Activated gamma-delta T cell treated with anti-CD3 and anti-CD28 coated beads, Interleukin-2, amount 50 U/mL, for 16 hours (primary cell): ENCODE measurements at regions not wholly inside any gene's neighbourhood (a gene's known extent, or its start where the extent isn't known, plus 50 kb on each side); places are given as distances from the start of the nearest gene placed in this dataset.

Source experiments
- DNase-seq: peaks from one replicate; pipeline ENCODE4 v3.0.0-alpha.2; 2020; ENCODE audit warnings: low read depth

GRCh38 chr7:131109011-131109758 is 218.5 kb upstream of the MKLN1 start:
- no peak for DNase-seq

- peak; percentile 62 for DNase-seq
Observed at GRCh38 chr7:131109759-131110296, 217.8 kb upstream of the MKLN1 start.

GRCh38 chr7:131110297-131111080 is 217.2 kb upstream of the MKLN1 start:
- DNase-seq = no peak

- no peak for DNase-seq
Observed at GRCh38 chr7:131111081-131111576, 216.5 kb upstream of the MKLN1 start.

GRCh38 chr7:131111792-131112191 is 215.9 kb upstream of the MKLN1 start:
- DNase-seq = no peak

- no peak for DNase-seq
Observed at GRCh38 chr7:131112431-131112830, 215.2 kb upstream of the MKLN1 start.

- DNase-seq = no peak
Observed at GRCh38 chr7:131115340-131115739, 212.3 kb upstream of the MKLN1 start.

GRCh38 chr7:131117439-131117838 is 210.2 kb upstream of the MKLN1 start:
- no peak for DNase-seq

GRCh38 chr7:131119381-131119780 is 208.3 kb upstream of the MKLN1 start:
- no peak for DNase-seq

- no peak for DNase-seq
Observed at GRCh38 chr7:131122394-131122793, 205.3 kb upstream of the MKLN1 start.

GRCh38 chr7:131124001-131124629 is 203.6 kb upstream of the MKLN1 start:
- no peak for DNase-seq

- no peak for DNase-seq
Observed at GRCh38 chr7:131124867-131125266, 202.8 kb upstream of the MKLN1 start.

GRCh38 chr7:131130324-131130723 is 197.4 kb upstream of the MKLN1 start:
- DNase-seq = no peak

GRCh38 chr7:131131012-131131745 is 196.5 kb upstream of the MKLN1 start:
- DNase-seq = no peak

- DNase-seq = no peak
Observed at GRCh38 chr7:131131746-131132431, 195.8 kb upstream of the MKLN1 start.

- no peak for DNase-seq
Observed at GRCh38 chr7:131139462-131139861, 188.2 kb upstream of the MKLN1 start.

GRCh38 chr7:131141443-131141967 is 186.2 kb upstream of the MKLN1 start:
- no peak for DNase-seq

GRCh38 chr7:131143869-131144268 is 183.8 kb upstream of the MKLN1 start:
- no peak for DNase-seq

GRCh38 chr7:131145026-131145425 is 182.7 kb upstream of the MKLN1 start:
- no peak for DNase-seq

GRCh38 chr7:131145770-131146169 is 181.9 kb upstream of the MKLN1 start:
- DNase-seq = no peak

- DNase-seq = no peak
Observed at GRCh38 chr7:131147604-131148003, 180.1 kb upstream of the MKLN1 start.
